OCI-LY7 (cell line): ENCODE measurements at regions not wholly inside any gene's neighbourhood (a gene's known extent, or its start where the extent isn't known, plus 50 kb on each side); places are given as distances from the start of the nearest gene placed in this dataset.

Experiments
- BruUV-seq: library from RNA; stranded (reverse); fragments of 400-500 nt; replicated peaks from 2 replicates; lab custom pipeline; 2021; lab: Mats Ljungman, UMichigan
- CTCF ChIA-PET: fragments of 300-600 bp; sonication (Branson Sonifier 250); formaldehyde crosslinking; loops from one replicate; lab custom pipeline; 2022; ENCODE audit warnings: antibody characterized with exemption; ENCODE audit not compliant: unreplicated experiment; lab: Charles Lee
- POLR2A ChIA-PET: fragments of 300-600 bp; sonication (Branson Sonifier 250); formaldehyde crosslinking; loops from one replicate; lab custom pipeline; 2022; ENCODE audit warnings: antibody characterized with exemption; lab: Charles Lee
- DNase-seq: peaks from one replicate; pipeline ENCODE4 v3.0.0-alpha.2; 2015; ENCODE audit warnings: low spot score
- H2AFZ ChIP-seq: fragments of 200-600 bp; sonication (generic), shearing (Covaris generic); 2 replicates; pipeline ENCODE4 v1.6.1; 2014; ENCODE audit warnings: mild to moderate bottlenecking, antibody characterized with exemption, low read length, moderate library complexity
- H3K27ac ChIP-seq: fragments of 200-600 bp; sonication (generic); 2 replicates; pipeline ENCODE4 v1.5.1; 2014; ENCODE audit warnings: mixed run types, low read depth, mild to moderate bottlenecking, moderate library complexity, low read length, inconsistent platforms; ENCODE audit not compliant: poor library complexity, severe bottlenecking
- H3K36me3 ChIP-seq: fragments of 200-600 bp; sonication (generic); 2 replicates; pipeline ENCODE4 v1.6.1; 2014; ENCODE audit warnings: mild to moderate bottlenecking, antibody characterized with exemption, low read length, moderate library complexity, mixed read lengths; ENCODE audit not compliant: insufficient read depth
- H3K4me1 ChIP-seq: fragments of 200-600 bp; sonication (generic); 2 replicates; pipeline ENCODE4 v1.5.1; 2014; ENCODE audit warnings: mild to moderate bottlenecking, low read length; ENCODE audit not compliant: insufficient read depth, poor library complexity, severe bottlenecking
- H3K4me2 ChIP-seq: fragments of 200-600 bp; sonication (generic); 2 replicates; pipeline ENCODE4 v1.6.1; 2014; ENCODE audit warnings: mild to moderate bottlenecking, low read length
- H3K4me3 ChIP-seq: fragments of 200-600 bp; sonication (generic); 2 replicates; pipeline ENCODE4 v1.5.1; 2014; ENCODE audit warnings: mild to moderate bottlenecking, low read depth, low read length; ENCODE audit not compliant: poor library complexity, severe bottlenecking
- H3K79me2 ChIP-seq: fragments of 200-600 bp; sonication (generic); 2 replicates; pipeline ENCODE4 v1.6.1; 2016; ENCODE audit warnings: low read depth, mild to moderate bottlenecking, low read length, moderate library complexity, mixed read lengths; ENCODE audit not compliant: insufficient read depth
- H3K9me2 ChIP-seq: fragments of 200-600 bp; sonication (generic); 2 replicates; pipeline ENCODE4 v1.6.1; 2016; ENCODE audit warnings: mild to moderate bottlenecking, low read length, mixed read lengths; ENCODE audit not compliant: insufficient read depth
- H3K9me3 ChIP-seq: fragments of 200-600 bp; sonication (generic); 2 replicates; pipeline ENCODE4 v1.6.1; 2014; ENCODE audit warnings: mild to moderate bottlenecking, mixed run types, low read length, mixed read lengths
- H4K20me1 ChIP-seq: fragments of 200-600 bp; sonication (generic); 2 replicates; pipeline ENCODE4 v1.6.1; 2014; ENCODE audit warnings: mild to moderate bottlenecking, antibody characterized with exemption, low read length, moderate library complexity, mixed read lengths; ENCODE audit not compliant: insufficient read depth
- CTCF ChIP-seq: fragments of 200-600 bp; sonication (generic); conservative IDR thresholded peaks from 2 replicates; pipeline ENCODE4 v1.5.1; 2014; ENCODE audit warnings: mild to moderate bottlenecking, antibody characterized with exemption, low read length, moderate library complexity, mixed read lengths
- EZH2phosphoT487 ChIP-seq: fragments of 200-600 bp; sonication (generic); IDR thresholded peaks from 2 replicates; pipeline ENCODE4 v1.6.1; 2018; ENCODE audit warnings: low read depth, borderline replicate concordance, mild to moderate bottlenecking, mixed run types, antibody characterized with exemption, low read length, moderate library complexity, mixed read lengths
- intact Hi-C: fragments of 100-400 bp; cut with micrococcal nuclease; formaldehyde crosslinking; loops from one replicate; pipeline ENCODE4 v1.10.0; 2022; ENCODE audit not compliant: unreplicated experiment

- Histone ChIP-seq H3K4me3 (no peak overlapping the region), H3K9me3 (no peaks in the 10 kb centered on the region), H3K4me2 (no peak overlapping the region), H4K20me1 (no peaks in the 10 kb centered on the region), H3K79me2 (no peaks in the 10 kb centered on the region), H2AFZ (no peak overlapping the region), H3K9me2 (no peaks in the 10 kb centered on the region), H3K27ac (no peak overlapping the region), H3K36me3 (no peaks in the 10 kb centered on the region), H3K4me1 (no peaks in the 10 kb centered on the region)
- DNase-seq = no peak
- TF ChIP-seq CTCF (no peak), EZH2phosphoT487 (no peak)
- ChIA-PET CTCF (no interaction called here), POLR2A (no interaction called here)
- no TSS peak for BruUV-seq
- intact Hi-C loops = loop anchor here (5.0 kb wide), 1 partner anchor 138 kb away; no protein-coding TSS in a partner anchor
Observed at GRCh38 chr6:91079969-91080368, 493.1 kb upstream of the MAP3K7 start.

- Histone ChIP-seq H3K4me1 (no peaks in the 10 kb centered on the region), H3K4me2 (no peak overlapping the region), H3K79me2 (no peaks in the 10 kb centered on the region), H4K20me1 (no peaks in the 10 kb centered on the region), H3K9me2 (no peaks in the 10 kb centered on the region), H3K4me3 (no peak overlapping the region), H2AFZ (no peak overlapping the region), H3K27ac (no peak overlapping the region), H3K9me3 (no peaks in the 10 kb centered on the region), H3K36me3 (no peaks in the 10 kb centered on the region)
- TF ChIP-seq EZH2phosphoT487 = no peak
- TF ChIP-seq CTCF = no peak
- ChIA-PET CTCF (no interaction called here), POLR2A (no interaction called here)
- no TSS peak for BruUV-seq
- no peak for DNase-seq
- intact Hi-C loops = no loop called here
Observed at GRCh38 chr6:91075244-91075976, 488.5 kb upstream of the MAP3K7 start.

DNA sequence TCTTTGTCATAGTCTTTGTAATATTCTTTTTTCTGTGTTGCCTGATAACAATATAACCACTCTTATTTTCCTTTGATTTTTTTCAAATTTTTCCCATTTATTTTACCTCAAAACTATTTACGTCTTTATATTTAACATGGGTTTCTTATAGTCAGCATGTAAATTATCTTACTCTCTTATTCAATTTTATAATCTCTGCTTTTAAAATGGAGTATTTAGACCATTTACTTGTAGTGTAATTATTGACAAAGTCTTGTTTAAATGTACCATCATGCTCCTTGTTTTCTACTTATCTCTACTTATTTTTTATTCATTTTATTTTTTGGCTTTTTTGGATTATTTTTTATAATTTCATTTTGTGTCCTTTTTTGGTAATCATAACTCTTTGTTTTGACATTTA is 476.5 kb upstream of the MAP3K7 start:
- H3K4me3 ChIP-seq = no peak overlapping the region
- H3K79me2 ChIP-seq = no peaks in the 10 kb centered on the region
- H4K20me1 ChIP-seq = no peaks in the 10 kb centered on the region
- H3K4me2 ChIP-seq = no peak overlapping the region
- POLR2A ChIA-PET = interaction anchor here (0.6 kb wide), 1 partner anchor 1716 kb away, joined by 3 read pairs; no protein-coding TSS in a partner anchor
- no TSS peak for BruUV-seq
- intact Hi-C loops = no loop called here
- no peaks in the 10 kb centered on the region for H3K4me1 ChIP-seq
- CTCF ChIA-PET = no interaction called here
- H3K9me3 ChIP-seq = no peaks in the 10 kb centered on the region
- no peak overlapping the region for H2AFZ ChIP-seq
- no peaks in the 10 kb centered on the region for H3K9me2 ChIP-seq
- H3K36me3 ChIP-seq = no peaks in the 10 kb centered on the region
- TF ChIP-seq EZH2phosphoT487 = no peak
- no peak for TF ChIP-seq CTCF
- no peak for DNase-seq
- H3K27ac ChIP-seq = no peak overlapping the region
